HG02943 (cell line): ENCODE measurements at regions not wholly inside any gene's neighbourhood (a gene's known extent, or its start where the extent isn't known, plus 50 kb on each side); places are given as distances from the start of the nearest gene placed in this dataset.

Experiments used
- ATAC-seq: cut with Tn5 transposase; IDR thresholded peaks from one replicate; pipeline ENCODE4 v1.9.1; 2021; ENCODE audit warnings: mild to moderate bottlenecking, low read depth, moderate library complexity; ENCODE audit not compliant: unreplicated experiment

GRCh38 chr6:165743366-165743898, 80.4 kb upstream of the PDE10A start:
- no peak for ATAC-seq

GRCh38 chr6:165742047-165742446, 79.0 kb upstream of the PDE10A start:
- ATAC-seq, result no peak

- ATAC-seq, result no peak
Measured at GRCh38 chr6:165737396-165737795, 74.4 kb upstream of the PDE10A start.

GRCh38 chr6:165735065-165735464, 72.0 kb upstream of the PDE10A start:
- no peak for ATAC-seq

GRCh38 chr6:165733489-165733791, 70.4 kb upstream of the PDE10A start:
- no peak for ATAC-seq

- no peak for ATAC-seq
Measured at GRCh38 chr6:165732696-165733488, 69.9 kb upstream of the PDE10A start.

GRCh38 chr6:165729307-165729936, 66.4 kb upstream of the PDE10A start:
- no peak for ATAC-seq

GRCh38 chr6:165728216-165728615, 65.2 kb upstream of the PDE10A start:
- no peak for ATAC-seq

- ATAC-seq, result no peak
Measured at GRCh38 chr6:165726965-165727381, 63.9 kb upstream of the PDE10A start.

GRCh38 chr6:165726290-165726875, 63.3 kb upstream of the PDE10A start:
- ATAC-seq, result no peak

- no peak for ATAC-seq
Measured at GRCh38 chr6:165725201-165725600, 62.2 kb upstream of the PDE10A start.

- no peak for ATAC-seq
Measured at GRCh38 chr6:165723326-165723725, 60.3 kb upstream of the PDE10A start.

GRCh38 chr6:165722022-165722421, 59.0 kb upstream of the PDE10A start:
- ATAC-seq, result no peak

GRCh38 chr6:165721356-165721755, 58.3 kb upstream of the PDE10A start:
- no peak for ATAC-seq

- no peak for ATAC-seq
Measured at GRCh38 chr6:165718491-165718891, 55.5 kb upstream of the PDE10A start.

GRCh38 chr6:165717732-165718465, 54.9 kb upstream of the PDE10A start:
- ATAC-seq, result no peak

GRCh38 chr6:165716886-165717285, 53.8 kb upstream of the PDE10A start:
- no peak for ATAC-seq

- no peak for ATAC-seq
Measured at GRCh38 chr6:165715428-165715827, 52.4 kb upstream of the PDE10A start.

GRCh38 chr6:165714907-165715306, 51.9 kb upstream of the PDE10A start:
- ATAC-seq, result no peak

GRCh38 chr6:165713845-165714466, 50.9 kb upstream of the PDE10A start:
- no peak for ATAC-seq
